Mesothelial cell of epicardium (in vitro differentiated cells): ENCODE measurements at regions not wholly inside any gene's neighbourhood (a gene's known extent, or its start where the extent isn't known, plus 50 kb on each side); places are given as distances from the start of the nearest gene placed in this dataset.

ENCODE experiments used
- DNase-seq, 2 experiments: peaks; one replicate each; pipeline ENCODE4 v3.0.0; 2021; ENCODE audit warnings: low spot score in 2 of 2; ENCODE audit not compliant: unreplicated experiment in 2 of 2
- H3K27ac Mint-ChIP-seq: 2 replicates; pipeline ENCODE4 v1.8.0; 2021; ENCODE audit warnings: mixed read lengths
- H3K27me3 Mint-ChIP-seq: 2 replicates; pipeline ENCODE4 v1.8.0; 2021; ENCODE audit warnings: low read depth, mixed read lengths
- H3K36me3 Mint-ChIP-seq: 2 replicates; pipeline ENCODE4 v1.8.0; 2021; ENCODE audit warnings: mixed read lengths
- H3K4me1 Mint-ChIP-seq: 2 replicates; pipeline ENCODE4 v1.8.0; 2021; ENCODE audit warnings: mixed read lengths
- H3K4me3 Mint-ChIP-seq: 2 replicates; pipeline ENCODE4 v1.8.0; 2021; ENCODE audit warnings: mild to moderate bottlenecking, moderate library complexity, mixed read lengths
- H3K9me3 Mint-ChIP-seq: 2 replicates; pipeline ENCODE4 v1.8.0; 2021; ENCODE audit warnings: mixed read lengths
- TF ChIP-seq, protein P1 (sequence below): fragments of 200-600 bp; sonication (generic); IDR thresholded peaks from one replicate; pipeline ENCODE4 v1.5.0; 2021; ENCODE audit warnings: antibody characterized with exemption; ENCODE audit not compliant: unreplicated experiment

GRCh38 chr9:92188969-92189781 lies 74.0 kb upstream of the SPTLC1 start:
- H3K4me3 Mint-ChIP-seq, result no peak overlapping the region
- H3K4me1 Mint-ChIP-seq, result no peaks in the 10 kb centered on the region
- H3K27ac Mint-ChIP-seq, result no peak overlapping the region
- DNase-seq, result no peak
- no peaks in the 10 kb centered on the region for H3K36me3 Mint-ChIP-seq
- H3K27me3 Mint-ChIP-seq, result no peaks in the 10 kb centered on the region
- TF ChIP-seq, protein P1, sequence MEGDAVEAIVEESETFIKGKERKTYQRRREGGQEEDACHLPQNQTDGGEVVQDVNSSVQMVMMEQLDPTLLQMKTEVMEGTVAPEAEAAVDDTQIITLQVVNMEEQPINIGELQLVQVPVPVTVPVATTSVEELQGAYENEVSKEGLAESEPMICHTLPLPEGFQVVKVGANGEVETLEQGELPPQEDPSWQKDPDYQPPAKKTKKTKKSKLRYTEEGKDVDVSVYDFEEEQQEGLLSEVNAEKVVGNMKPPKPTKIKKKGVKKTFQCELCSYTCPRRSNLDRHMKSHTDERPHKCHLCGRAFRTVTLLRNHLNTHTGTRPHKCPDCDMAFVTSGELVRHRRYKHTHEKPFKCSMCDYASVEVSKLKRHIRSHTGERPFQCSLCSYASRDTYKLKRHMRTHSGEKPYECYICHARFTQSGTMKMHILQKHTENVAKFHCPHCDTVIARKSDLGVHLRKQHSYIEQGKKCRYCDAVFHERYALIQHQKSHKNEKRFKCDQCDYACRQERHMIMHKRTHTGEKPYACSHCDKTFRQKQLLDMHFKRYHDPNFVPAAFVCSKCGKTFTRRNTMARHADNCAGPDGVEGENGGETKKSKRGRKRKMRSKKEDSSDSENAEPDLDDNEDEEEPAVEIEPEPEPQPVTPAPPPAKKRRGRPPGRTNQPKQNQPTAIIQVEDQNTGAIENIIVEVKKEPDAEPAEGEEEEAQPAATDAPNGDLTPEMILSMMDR, result no peak
- peaks cover 2% of the 10 kb centered on the region for H3K9me3 Mint-ChIP-seq

GRCh38 chr9:92187989-92188714 lies 72.9 kb upstream of the SPTLC1 start:
- Mint-ChIP-seq H3K36me3 (no peaks in the 10 kb centered on the region), H3K4me1 (no peaks in the 10 kb centered on the region), H3K27ac (no peak overlapping the region), H3K4me3 (no peak overlapping the region), H3K27me3 (no peaks in the 10 kb centered on the region), H3K9me3 (peaks cover 9% of the 10 kb centered on the region)
- DNase-seq, result no peak
- TF ChIP-seq, protein P1, result no peak

DNA sequence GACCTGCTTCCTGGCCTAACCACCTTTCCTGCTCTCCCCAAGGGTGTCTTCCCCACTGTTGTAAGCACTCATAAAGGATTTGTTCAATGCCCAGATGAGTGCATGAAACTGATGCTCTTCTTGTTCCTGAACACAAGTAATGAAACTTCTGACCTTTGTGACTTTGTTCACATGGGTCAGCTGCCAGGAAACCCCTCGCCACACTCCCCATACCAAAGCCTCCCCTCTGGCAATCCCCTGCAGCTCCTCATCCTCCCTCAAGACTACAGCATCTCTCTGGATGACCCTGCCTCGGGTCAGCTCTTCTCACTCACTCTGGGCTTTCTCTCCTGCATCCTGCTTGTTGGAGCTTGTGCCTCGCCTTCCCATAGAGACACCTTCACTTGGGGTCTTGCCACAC lies 72.2 kb upstream of the SPTLC1 start:
- DNase-seq, result no peak
- H3K27ac Mint-ChIP-seq, result no peak overlapping the region

DNA sequence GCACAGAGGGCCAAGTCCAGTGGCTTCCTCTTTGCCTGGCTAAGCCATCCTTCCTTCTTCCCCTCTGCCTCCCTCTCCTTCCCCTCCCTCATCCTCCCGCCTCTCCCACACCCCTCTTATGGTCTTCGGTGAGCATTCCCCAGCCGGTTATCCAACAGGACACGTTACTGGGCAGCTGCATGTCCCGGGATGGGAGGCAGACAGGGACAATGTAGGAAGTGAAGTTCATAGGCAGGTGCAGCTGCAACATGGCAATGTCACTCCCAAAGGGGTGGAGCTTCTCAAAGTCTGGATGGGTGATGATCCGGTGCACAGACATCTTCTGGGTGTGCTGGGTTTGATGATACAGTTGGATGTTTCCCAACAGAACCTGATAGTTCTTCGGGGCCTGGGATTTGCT lies 71.4 kb upstream of the SPTLC1 start:
- no peak overlapping the region for H3K4me3 Mint-ChIP-seq
- H3K36me3 Mint-ChIP-seq, result no peaks in the 10 kb centered on the region
- H3K9me3 Mint-ChIP-seq, result peaks cover 15% of the 10 kb centered on the region
- no peak for DNase-seq
- TF ChIP-seq, protein P1, result no peak
- H3K27me3 Mint-ChIP-seq, result no peaks in the 10 kb centered on the region
- H3K4me1 Mint-ChIP-seq, result no peaks in the 10 kb centered on the region
- no peak overlapping the region for H3K27ac Mint-ChIP-seq

More for the DNA sequence above, 72.2 kb upstream of the SPTLC1 start:
- Mint-ChIP-seq H3K27me3 (no peaks in the 10 kb centered on the region), H3K4me3 (no peak overlapping the region), H3K36me3 (no peaks in the 10 kb centered on the region), H3K4me1 (no peaks in the 10 kb centered on the region), H3K9me3 (peaks cover 9% of the 10 kb centered on the region)
- TF ChIP-seq, protein P1, result no peak

GRCh38 chr9:92185681-92186080 lies 70.5 kb upstream of the SPTLC1 start:
- no peaks in the 10 kb centered on the region for H3K36me3 Mint-ChIP-seq
- DNase-seq, result no peak
- H3K27me3 Mint-ChIP-seq, result no peaks in the 10 kb centered on the region
- TF ChIP-seq, protein P1, result no peak
- no peaks in the 10 kb centered on the region for H3K4me1 Mint-ChIP-seq
- H3K27ac Mint-ChIP-seq, result no peak overlapping the region
- H3K4me3 Mint-ChIP-seq, result no peak overlapping the region
- H3K9me3 Mint-ChIP-seq, result peaks cover 15% of the 10 kb centered on the region
